GM19455 (cell line): ENCODE measurements at regions not wholly inside any gene's neighbourhood (a gene's known extent, or its start where the extent isn't known, plus 50 kb on each side); places are given as distances from the start of the nearest gene placed in this dataset.

Source experiments
- ATAC-seq: cut with Tn5 transposase; IDR thresholded peaks from one replicate; pipeline ENCODE4 v1.9.1; 2021; ENCODE audit not compliant: unreplicated experiment

DNA sequence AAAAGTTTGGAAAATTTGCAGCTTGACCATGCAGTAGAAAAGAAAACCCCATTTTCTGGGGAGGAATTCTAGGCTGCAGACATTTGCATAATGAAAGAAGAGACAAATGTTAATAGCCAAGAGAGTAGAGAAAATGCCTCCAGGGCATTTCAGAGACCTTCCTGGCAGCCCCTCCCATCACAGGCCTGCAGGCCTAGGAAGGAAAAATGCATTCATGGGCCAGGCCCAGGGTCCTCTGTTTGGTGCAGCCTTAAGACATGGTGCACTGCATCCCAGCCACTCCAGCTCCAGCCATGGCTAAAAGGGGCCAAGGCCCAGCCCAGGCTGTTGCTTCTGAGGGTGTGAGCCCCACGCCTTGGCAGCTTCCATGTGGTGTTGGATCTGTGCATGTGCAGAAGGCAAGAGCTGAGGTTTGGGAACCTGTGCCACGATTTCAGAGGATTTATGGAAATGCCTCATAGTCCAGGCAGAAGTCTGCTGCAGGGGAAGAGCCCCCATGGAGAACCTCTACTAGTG, 75.0 kb upstream of the OR13F1 start:
- no peak for ATAC-seq

GRCh38 chr9:104435059-104435458, 69.0 kb upstream of the OR13F1 start:
- ATAC-seq, result no peak

DNA sequence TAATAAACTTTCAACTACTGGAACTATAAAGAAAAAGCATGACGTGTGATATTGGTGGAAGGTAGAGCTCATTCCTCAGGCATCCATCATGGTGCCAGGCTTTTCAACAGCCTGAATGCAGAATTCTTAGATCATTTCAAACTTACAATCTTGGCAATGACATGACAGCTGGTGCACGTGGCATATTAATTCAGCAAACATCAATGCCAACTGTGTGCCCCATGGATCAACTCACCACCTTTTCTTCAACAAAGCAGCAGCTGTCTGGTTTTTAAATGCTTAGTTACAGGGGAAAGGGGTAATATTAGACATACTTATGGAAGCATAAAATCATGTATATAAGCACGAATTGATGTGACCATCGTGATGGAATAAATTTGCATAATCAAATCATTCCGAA, 56.0 kb upstream of the OR13F1 start:
- ATAC-seq, result no peak
